Keratinocyte (primary cell): ENCODE measurements at regions not wholly inside any gene's neighbourhood (a gene's known extent, or its start where the extent isn't known, plus 50 kb on each side); places are given as distances from the start of the nearest gene placed in this dataset.

Experiments used
- DNase-seq: peaks from one replicate; pipeline ENCODE4 v3.0.0-alpha.2; 2011; ENCODE audit warnings: low read depth, missing footprints, low spot score
- FAIRE-seq: peaks from 2 replicates; lab custom pipeline; 2011; peaks lifted over from hg19 to GRCh38; lab: Jason Lieb, UNC
- H2AFZ ChIP-seq: 2 replicates; pipeline ENCODE4 v1.6.0; 2012; ENCODE audit warnings: low read length, control low read depth, inconsistent platforms; ENCODE audit not compliant: control insufficient read depth
- H3K27ac ChIP-seq: 2 replicates; pipeline ENCODE4 v1.5.1; 2011; ENCODE audit warnings: low read length; ENCODE audit not compliant: control insufficient read depth, insufficient read depth
- H3K27me3 ChIP-seq: 3 replicates; pipeline ENCODE4 v1.6.0; 2011; ENCODE audit warnings: low read length; ENCODE audit not compliant: control insufficient read depth, insufficient read depth; ENCODE audit errors: extremely low read depth
- H3K36me3 ChIP-seq, 2 experiments: 2 replicates in 1 of 2; 3 replicates in 1 of 2; pipeline ENCODE4 v1.5.1; 2011; ENCODE audit warnings: low read length in 2 of 2, mild to moderate bottlenecking in 1 of 2; ENCODE audit not compliant: control insufficient read depth in 2 of 2, insufficient read depth in 2 of 2; ENCODE audit errors: extremely low read depth in 1 of 2
- H3K4me1 ChIP-seq: 3 replicates; pipeline ENCODE4 v1.5.1; 2011; ENCODE audit warnings: low read length; ENCODE audit not compliant: control insufficient read depth, insufficient read depth; ENCODE audit errors: extremely low read depth
- H3K4me2 ChIP-seq: 3 replicates; pipeline ENCODE4 v1.6.0; 2011; ENCODE audit warnings: low read depth, low read length; ENCODE audit not compliant: control insufficient read depth, insufficient read depth; ENCODE audit errors: extremely low read depth
- H3K4me3 ChIP-seq, 3 experiments: fragments of 200-600 bp in 1 of 3; sonication (generic) in 1 of 3; 2 replicates in 2 of 3; 3 replicates in 1 of 3; pipeline ENCODE4 v1.5.1; 2011 to 2016; ENCODE audit warnings: low read length in 3 of 3, mild to moderate bottlenecking in 3 of 3, control low read depth in 2 of 3, inconsistent platforms in 1 of 3, low read depth in 1 of 3, mixed read lengths in 1 of 3, mixed run types in 1 of 3, moderate library complexity in 1 of 3; ENCODE audit not compliant: control insufficient read depth in 2 of 3, insufficient read depth in 2 of 3; ENCODE audit errors: extremely low read depth in 1 of 3
- H3K79me2 ChIP-seq: 2 replicates; pipeline ENCODE4 v1.6.0; 2012; ENCODE audit warnings: low read length; ENCODE audit not compliant: control insufficient read depth, insufficient read depth
- H3K9ac ChIP-seq: 3 replicates; pipeline ENCODE4 v1.6.0; 2011; ENCODE audit warnings: low read length; ENCODE audit not compliant: control insufficient read depth, insufficient read depth; ENCODE audit errors: extremely low read depth
- H3K9me1 ChIP-seq: 3 replicates; pipeline ENCODE4 v1.6.0; 2011; ENCODE audit warnings: low read length; ENCODE audit not compliant: control insufficient read depth, insufficient read depth; ENCODE audit errors: extremely low read depth
- H3K9me3 ChIP-seq: 2 replicates; pipeline ENCODE4 v1.5.1; 2012; ENCODE audit warnings: low read depth, low read length; ENCODE audit not compliant: control insufficient read depth
- H4K20me1 ChIP-seq: 3 replicates; pipeline ENCODE4 v1.6.0; 2011; ENCODE audit warnings: low read length; ENCODE audit not compliant: control insufficient read depth, insufficient read depth; ENCODE audit errors: extremely low read depth
- EZH2 ChIP-seq: IDR thresholded peaks from one replicate; pipeline ENCODE4 v1.6.1; 2012; ENCODE audit warnings: inconsistent platforms, mild to moderate bottlenecking, low read length, moderate library complexity
- dilution Hi-C: fragments of 300-500 bp; cut with MboI; formaldehyde crosslinking; loops from one replicate; pipeline ENCODE4 v1.7.0; 2020; ENCODE audit warnings: low sequenced_read_pairs; ENCODE audit not compliant: extremely low pct_ligation_motif_present
- TF ChIP-seq, protein P1 (sequence below), 3 experiments: IDR thresholded peaks in 1 of 3; conservative IDR thresholded peaks in 1 of 3; optimal IDR thresholded peaks in 1 of 3; 2 replicates in 2 of 3; 3 replicates in 1 of 3; pipeline versions ENCODE3 to v1.5.1; 2011; ENCODE audit warnings: low read length in 3 of 3, mild to moderate bottlenecking in 3 of 3, moderate library complexity in 2 of 3, control low read depth in 1 of 3, inconsistent platforms in 1 of 3; ENCODE audit not compliant: insufficient read depth in 2 of 3; ENCODE audit errors: extremely low read depth in 1 of 3

DNA sequence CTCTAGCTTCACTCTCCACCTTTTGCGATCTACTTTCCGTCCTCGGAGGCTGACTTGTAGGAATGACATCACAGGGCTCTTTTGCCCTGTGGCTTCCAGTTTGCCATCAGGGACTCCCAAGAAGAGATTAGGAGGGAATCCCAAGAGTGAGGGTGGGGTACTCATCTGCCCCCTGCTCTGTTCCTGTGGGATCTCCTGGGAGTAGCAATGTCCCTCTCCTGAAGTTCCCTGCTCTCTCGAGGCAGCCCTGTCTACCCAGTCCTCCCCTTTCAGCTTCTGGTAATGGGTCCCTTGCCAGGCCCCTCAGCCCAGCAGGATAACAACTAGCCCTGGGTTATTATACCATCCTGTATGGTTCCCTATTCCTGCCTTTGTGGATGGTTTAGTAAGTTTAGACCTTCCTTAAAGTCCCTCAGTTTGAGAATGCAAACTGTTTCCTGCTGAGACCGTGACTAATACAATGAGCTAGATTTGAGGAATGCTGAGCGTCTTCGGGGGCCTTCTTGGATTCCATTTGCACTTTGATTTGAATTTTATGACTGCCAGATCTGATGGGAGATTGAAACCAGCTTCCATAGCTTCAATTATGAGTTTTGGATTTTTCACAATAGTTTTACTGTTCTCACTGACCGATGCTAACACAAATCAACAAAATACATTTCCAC, 73.7 kb upstream of the IPO5 start:
- peak overlapping the region; percentile 54 for H2AFZ ChIP-seq
- no peaks in the 10 kb centered on the region for H3K36me3 ChIP-seq
- no peak overlapping the region for H3K27ac ChIP-seq
- H4K20me1 ChIP-seq, result no peaks in the 10 kb centered on the region
- no peaks in the 10 kb centered on the region for H3K9me3 ChIP-seq
- H3K79me2 ChIP-seq, result no peaks in the 10 kb centered on the region
- H3K9ac ChIP-seq, result no peak overlapping the region
- H3K4me2 ChIP-seq, result peak overlapping the region; percentile 42
- peaks cover 7% of the 10 kb centered on the region for H3K4me1 ChIP-seq
- TF ChIP-seq, protein P1, sequence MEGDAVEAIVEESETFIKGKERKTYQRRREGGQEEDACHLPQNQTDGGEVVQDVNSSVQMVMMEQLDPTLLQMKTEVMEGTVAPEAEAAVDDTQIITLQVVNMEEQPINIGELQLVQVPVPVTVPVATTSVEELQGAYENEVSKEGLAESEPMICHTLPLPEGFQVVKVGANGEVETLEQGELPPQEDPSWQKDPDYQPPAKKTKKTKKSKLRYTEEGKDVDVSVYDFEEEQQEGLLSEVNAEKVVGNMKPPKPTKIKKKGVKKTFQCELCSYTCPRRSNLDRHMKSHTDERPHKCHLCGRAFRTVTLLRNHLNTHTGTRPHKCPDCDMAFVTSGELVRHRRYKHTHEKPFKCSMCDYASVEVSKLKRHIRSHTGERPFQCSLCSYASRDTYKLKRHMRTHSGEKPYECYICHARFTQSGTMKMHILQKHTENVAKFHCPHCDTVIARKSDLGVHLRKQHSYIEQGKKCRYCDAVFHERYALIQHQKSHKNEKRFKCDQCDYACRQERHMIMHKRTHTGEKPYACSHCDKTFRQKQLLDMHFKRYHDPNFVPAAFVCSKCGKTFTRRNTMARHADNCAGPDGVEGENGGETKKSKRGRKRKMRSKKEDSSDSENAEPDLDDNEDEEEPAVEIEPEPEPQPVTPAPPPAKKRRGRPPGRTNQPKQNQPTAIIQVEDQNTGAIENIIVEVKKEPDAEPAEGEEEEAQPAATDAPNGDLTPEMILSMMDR (optimal IDR thresholded peaks at IDR 0.05 in 1 of 3, IDR thresholded peaks at IDR 0.05 in 1 of 3, conservative IDR thresholded peaks at IDR 0.05 in 1 of 3; ENCODE audit: extremely low read depth in 1 of 3, insufficient read depth in 2 of 3, low read length in 3 of 3), result no peak
- TF ChIP-seq EZH2, result no peak
- DNase-seq (no peak), FAIRE-seq (no peak)
- dilution Hi-C loops, result no loop called here
- H3K4me3 ChIP-seq, result no peak overlapping the region
- H3K9me1 ChIP-seq, result no peaks in the 10 kb centered on the region
- H3K27me3 ChIP-seq, result peaks cover 4% of the 10 kb centered on the region

DNA sequence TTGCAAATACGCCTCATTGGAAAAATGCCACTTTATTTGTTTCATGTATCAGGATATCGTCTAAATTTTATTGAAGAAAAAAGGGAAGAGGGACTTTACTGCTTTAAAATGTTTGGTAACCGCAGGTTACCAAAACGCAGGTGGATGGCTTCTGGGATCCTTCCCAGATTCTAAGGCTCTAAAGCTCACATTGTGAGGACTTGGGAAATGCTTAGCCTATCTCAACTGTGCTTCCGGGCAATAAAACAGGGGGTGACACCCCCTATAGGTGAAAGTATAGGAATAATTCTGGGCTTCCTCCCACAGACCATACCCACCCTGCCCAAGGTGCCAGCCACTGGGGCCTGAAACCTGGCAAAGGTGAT, 73.2 kb upstream of the IPO5 start:
- peak overlapping the region; percentile 42 for H3K4me2 ChIP-seq
- H3K9me3 ChIP-seq, result no peaks in the 10 kb centered on the region
- no peaks in the 10 kb centered on the region for H3K36me3 ChIP-seq
- no peak overlapping the region for H3K9ac ChIP-seq
- no peak overlapping the region for H3K27ac ChIP-seq
- H2AFZ ChIP-seq, result no peak overlapping the region
- TF ChIP-seq EZH2, result no peak
- H4K20me1 ChIP-seq, result no peaks in the 10 kb centered on the region
- no peak overlapping the region for H3K4me3 ChIP-seq
- dilution Hi-C loops, result no loop called here
- peaks cover 4% of the 10 kb centered on the region for H3K27me3 ChIP-seq
- FAIRE-seq (no peak), DNase-seq (no peak)
- H3K4me1 ChIP-seq, result peaks cover 7% of the 10 kb centered on the region
- H3K9me1 ChIP-seq, result no peaks in the 10 kb centered on the region
- no peaks in the 10 kb centered on the region for H3K79me2 ChIP-seq

DNA sequence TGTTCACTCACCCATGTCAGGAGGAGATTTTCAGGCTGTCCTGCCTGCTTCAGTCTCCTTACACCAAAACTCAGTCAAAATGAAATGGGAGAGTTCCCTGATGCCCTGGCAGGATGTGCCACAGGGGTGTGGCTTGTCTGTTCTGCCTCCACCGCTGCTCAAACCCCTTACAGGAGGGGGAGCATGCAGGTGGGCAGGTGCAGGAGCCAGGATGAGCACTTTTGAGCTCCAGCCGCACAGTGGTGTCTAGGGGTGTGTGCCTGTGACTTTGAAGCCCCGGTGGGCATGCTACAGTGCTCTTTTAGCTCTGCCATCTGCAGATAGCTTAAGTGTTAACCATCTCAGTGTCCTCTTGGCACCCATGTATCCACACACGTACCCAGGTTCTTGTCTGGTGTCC, 71.9 kb upstream of the IPO5 start:
- Histone ChIP-seq H4K20me1 (no peaks in the 10 kb centered on the region), H3K27me3 (peaks cover 4% of the 10 kb centered on the region), H3K4me1 (peaks cover 7% of the 10 kb centered on the region), H3K9me1 (no peaks in the 10 kb centered on the region), H3K4me3 (no peak overlapping the region), H3K36me3 (no peaks in the 10 kb centered on the region), H3K9me3 (no peaks in the 10 kb centered on the region), H3K27ac (no peak overlapping the region), H2AFZ (no peak overlapping the region), H3K9ac (no peak overlapping the region), H3K4me2 (no peak overlapping the region), H3K79me2 (no peaks in the 10 kb centered on the region)
- DNase-seq, result no peak
- TF ChIP-seq, protein P1 (optimal IDR thresholded peaks at IDR 0.05 in 1 of 3, IDR thresholded peaks at IDR 0.05 in 1 of 3, conservative IDR thresholded peaks at IDR 0.05 in 1 of 3; ENCODE audit: extremely low read depth in 1 of 3, insufficient read depth in 2 of 3, low read length in 3 of 3), result no peak
- no peak for TF ChIP-seq EZH2
- dilution Hi-C loops, result no loop called here
- no peak for FAIRE-seq
